Left lung (tissue), 4 donors: ENCODE measurements at regions not wholly inside any gene's neighbourhood (a gene's known extent, or its start where the extent isn't known, plus 50 kb on each side); places are given as distances from the start of the nearest gene placed in this dataset.

ENCODE experiments used
- ATAC-seq: fragments of 200-7000 bp; cut with Tn5 transposase; one replicate; pipeline ENCODE4 v1.9.1; 2020; ENCODE audit warnings: moderate library complexity
- DNase-seq, 4 donors: peaks; one replicate each; pipeline ENCODE4 v3.0.0-alpha.2; 2013 to 2020
- H3K27ac ChIP-seq, 2 donors: fragments of 200-600 bp; sonication (generic) in 1 of 2; one replicate each; pipeline versions ENCODE4 v1.5.0 to v1.8.0; 2020 to 2021
- H3K27me3 ChIP-seq, 2 donors: fragments of 200-600 bp; sonication (generic) in 1 of 2; one replicate each; pipeline versions ENCODE4 v1.5.0 to v1.8.0; 2020 to 2021
- H3K36me3 ChIP-seq, 2 donors: fragments of 200-600 bp; sonication (generic) in 1 of 2; one replicate each; pipeline versions ENCODE4 v1.5.0 to v1.8.0; 2020 to 2021
- H3K4me1 ChIP-seq, 2 donors: fragments of 200-600 bp; one replicate each; pipeline ENCODE4 v1.8.0; 2021
- H3K4me3 ChIP-seq, 2 donors: fragments of 200-600 bp; sonication (generic) in 1 of 2; one replicate each; pipeline versions ENCODE4 v1.5.0 to v1.8.0; 2020 to 2021; ENCODE audit warnings: mild to moderate bottlenecking in 1 of 2
- H3K9me3 ChIP-seq, 2 donors: fragments of 200-600 bp; sonication (generic) in 1 of 2; one replicate each; pipeline versions ENCODE4 v1.5.0 to v1.8.0; 2020 to 2021
- CTCF ChIP-seq, 2 donors: fragments of 200-600 bp; sonication (generic) in 1 of 2; IDR thresholded peaks; one replicate each; pipeline versions ENCODE4 v1.5.0 to v1.8.0; 2021; ENCODE audit warnings: antibody characterized with exemption in 2 of 2
- intact Hi-C, 2 donors: fragments of 100-400 bp; cut with DNase I; formaldehyde crosslinking; loops; one replicate each; pipeline versions ENCODE4 v1.11.2 to v1.14.2; 2022
- donor health status: DM: no; HTN: yes; CAD: no.
- donor health status: DM: no; HTN: no; CAD: no.

- intact Hi-C loops: no loop called here
- Histone ChIP-seq H3K4me1 (no peaks in the 10 kb centered on the region), H3K36me3 (no peaks in the 10 kb centered on the region), H3K4me3 (no peak overlapping the region), H3K27me3 (no peaks in the 10 kb centered on the region), H3K27ac (no peak overlapping the region), H3K9me3 (no peaks in the 10 kb centered on the region)
- DNase-seq (no peak), ATAC-seq (no peak)
- no peak for TF ChIP-seq CTCF (IDR thresholded peaks at IDR 0.05)
Measured at GRCh38 chr3:76886761-76887500, 153.0 kb upstream of the ROBO2 start.

- Histone ChIP-seq H3K36me3 (no peaks in the 10 kb centered on the region), H3K27me3 (no peaks in the 10 kb centered on the region), H3K4me1 (no peaks in the 10 kb centered on the region), H3K9me3 (no peaks in the 10 kb centered on the region), H3K4me3 (no peak overlapping the region), H3K27ac (no peak overlapping the region)
- ATAC-seq (no peak), DNase-seq (no peak)
- TF ChIP-seq CTCF (IDR thresholded peaks at IDR 0.05): no peak
- intact Hi-C loops: no loop called here
Measured at GRCh38 chr3:76888856-76889255, 151.0 kb upstream of the ROBO2 start.

GRCh38 chr3:76889911-76890310 lies 150.0 kb upstream of the ROBO2 start:
- H3K27me3 ChIP-seq: no peaks in the 10 kb centered on the region
- no peak overlapping the region for H3K27ac ChIP-seq
- no peak overlapping the region for H3K4me3 ChIP-seq
- H3K9me3 ChIP-seq: no peaks in the 10 kb centered on the region
- intact Hi-C loops: no loop called here
- TF ChIP-seq CTCF (IDR thresholded peaks at IDR 0.05): no peak
- DNase-seq (no peak), ATAC-seq (no peak)
- no peaks in the 10 kb centered on the region for H3K4me1 ChIP-seq
- no peaks in the 10 kb centered on the region for H3K36me3 ChIP-seq

GRCh38 chr3:76897076-76897475 lies 142.8 kb upstream of the ROBO2 start:
- no peak overlapping the region for H3K4me3 ChIP-seq
- H3K36me3 ChIP-seq: no peaks in the 10 kb centered on the region
- TF ChIP-seq CTCF (IDR thresholded peaks at IDR 0.05): no peak
- H3K4me1 ChIP-seq: no peaks in the 10 kb centered on the region
- H3K9me3 ChIP-seq: no peaks in the 10 kb centered on the region
- DNase-seq (peak in 1 of 4 donors; percentile 48), ATAC-seq (no peak)
- H3K27ac ChIP-seq: no peak overlapping the region
- intact Hi-C loops: no loop called here
- H3K27me3 ChIP-seq: no peaks in the 10 kb centered on the region

- no peak overlapping the region for H3K27ac ChIP-seq
- no peaks in the 10 kb centered on the region for H3K36me3 ChIP-seq
- DNase-seq (peak in 1 of 4 donors; percentile 60), ATAC-seq (no peak)
- no peaks in the 10 kb centered on the region for H3K27me3 ChIP-seq
- intact Hi-C loops: no loop called here
- no peaks in the 10 kb centered on the region for H3K9me3 ChIP-seq
- no peak for TF ChIP-seq CTCF (IDR thresholded peaks at IDR 0.05)
- no peaks in the 10 kb centered on the region for H3K4me1 ChIP-seq
- no peak overlapping the region for H3K4me3 ChIP-seq
Measured at GRCh38 chr3:76900596-76900995, 139.3 kb upstream of the ROBO2 start.
